Neural cell (in vitro differentiated cells): ENCODE measurements at regions not wholly inside any gene's neighbourhood (a gene's known extent, or its start where the extent isn't known, plus 50 kb on each side); places are given as distances from the start of the nearest gene placed in this dataset.

Source experiments
- H2AFZ ChIP-seq: fragments of 200-600, 300-800 bp; sonication (generic), shearing (Covaris generic); 2 replicates; pipeline ENCODE4 v1.6.0; 2014; ENCODE audit warnings: low read depth, mild to moderate bottlenecking, antibody characterized with exemption, low read length, moderate library complexity
- H3F3A ChIP-seq: fragments of 200-600 bp; shearing (Covaris generic); 2 replicates; pipeline ENCODE4 v1.6.1; 2016; ENCODE audit warnings: mild to moderate bottlenecking, moderate library complexity, mixed read lengths, antibody characterized with exemption, low read length; ENCODE audit not compliant: insufficient read depth, poor library complexity, severe bottlenecking
- H3K27ac ChIP-seq: fragments of 200-600, 300-800 bp; sonication (generic), shearing (Covaris generic); 2 replicates; pipeline ENCODE4 v1.5.1; 2014; ENCODE audit warnings: mild to moderate bottlenecking, low read length, moderate library complexity
- H3K27me3 ChIP-seq: fragments of 300-800, 200-600 bp; sonication (generic), shearing (Covaris generic); 2 replicates; pipeline ENCODE4 v1.6.0; 2014; ENCODE audit warnings: mild to moderate bottlenecking, low read depth, low read length, moderate library complexity; ENCODE audit not compliant: insufficient read depth
- H3K36me3 ChIP-seq: fragments of 300-800, 200-600 bp; sonication (generic), shearing (Covaris generic); 2 replicates; pipeline ENCODE4 v1.5.1; 2014; ENCODE audit warnings: mild to moderate bottlenecking, antibody characterized with exemption, low read length, moderate library complexity; ENCODE audit not compliant: insufficient read depth
- H3K4me2 ChIP-seq: fragments of 300-800, 200-600 bp; sonication (generic), shearing (Covaris generic); 2 replicates; pipeline ENCODE4 v1.6.0; 2014; ENCODE audit warnings: mild to moderate bottlenecking, low read length
- H3K4me3 ChIP-seq: fragments of 300-800, 200-600 bp; sonication (generic), shearing (Covaris generic); 2 replicates; pipeline ENCODE4 v1.5.1; 2014; ENCODE audit warnings: mild to moderate bottlenecking, low read length, moderate library complexity
- H3K79me2 ChIP-seq: fragments of 200-600 bp; shearing (Covaris generic); replicated peaks from 2 replicates; pipeline ENCODE4 v1.6.0; 2014; ENCODE audit warnings: mild to moderate bottlenecking, low read length, moderate library complexity; ENCODE audit not compliant: insufficient read depth
- H3K9ac ChIP-seq: fragments of 300-800, 200-600 bp; sonication (generic), shearing (Covaris generic); 2 replicates; pipeline ENCODE4 v1.6.1; 2016; ENCODE audit warnings: mild to moderate bottlenecking, low read length, mixed read lengths
- H3K9me2 ChIP-seq: fragments of 200-600 bp; shearing (Covaris generic); 2 replicates; pipeline ENCODE4 v1.6.1; 2016; ENCODE audit warnings: mild to moderate bottlenecking, low read length, mixed read lengths; ENCODE audit not compliant: insufficient read depth
- H3K9me3 ChIP-seq: fragments of 200-600, 300-800 bp; sonication (generic), shearing (Covaris generic); 2 replicates; pipeline ENCODE4 v1.6.1; 2016; ENCODE audit warnings: mild to moderate bottlenecking, mixed run types, low read length, moderate library complexity, mixed read lengths
- H4K20me1 ChIP-seq: fragments of 200-600 bp; shearing (Covaris generic); 2 replicates; pipeline ENCODE4 v1.6.1; 2016; ENCODE audit warnings: mild to moderate bottlenecking, mixed run types; ENCODE audit not compliant: insufficient read depth
- EP300 ChIP-seq: fragments of 450-650 bp; conservative IDR thresholded peaks from 2 replicates; pipeline ENCODE4 v1.6.1; 2014; ENCODE audit warnings: antibody characterized with exemption, mild to moderate bottlenecking, moderate library complexity; ENCODE audit not compliant: poor library complexity, severe bottlenecking
- EZH2 ChIP-seq: fragments of 200-600, 300-800 bp; shearing (Covaris generic), sonication (generic); IDR thresholded peaks from 2 replicates; pipeline ENCODE4 v1.6.1; 2014; ENCODE audit warnings: antibody characterized with exemption, low read length, borderline replicate concordance, mild to moderate bottlenecking; ENCODE audit not compliant: insufficient read depth, poor library complexity, severe bottlenecking
- MXI1 ChIP-seq: fragments of 450-650 bp; conservative IDR thresholded peaks from 2 replicates; pipeline ENCODE4 v1.6.1; 2014; ENCODE audit warnings: antibody characterized with exemption, mild to moderate bottlenecking; ENCODE audit not compliant: poor library complexity, severe bottlenecking
- POLR2AphosphoS5 ChIP-seq: IDR thresholded peaks from 2 replicates; pipeline ENCODE4 v1.6.1; 2012
- RAD21 ChIP-seq: fragments of 450-650 bp; conservative IDR thresholded peaks from 2 replicates; pipeline ENCODE4 v1.6.1; 2014; ENCODE audit warnings: antibody characterized with exemption, mild to moderate bottlenecking, moderate library complexity
- REST ChIP-seq: IDR thresholded peaks from 2 replicates; pipeline ENCODE4 v1.6.1; 2012; ENCODE audit warnings: borderline replicate concordance
- SMC3 ChIP-seq: fragments of 450-650 bp; conservative IDR thresholded peaks from 2 replicates; pipeline ENCODE4 v1.6.1; 2014; ENCODE audit warnings: antibody characterized with exemption, mild to moderate bottlenecking, moderate library complexity; ENCODE audit not compliant: poor library complexity
- TAF1 ChIP-seq: IDR thresholded peaks from 2 replicates; pipeline ENCODE4 v1.6.1; 2012; ENCODE audit warnings: low read depth
- TF ChIP-seq, protein P1 (sequence below): fragments of 450-650 bp; IDR thresholded peaks from 2 replicates; pipeline ENCODE4 v1.5.1; 2014; ENCODE audit warnings: antibody characterized with exemption, mild to moderate bottlenecking, moderate library complexity; ENCODE audit not compliant: poor library complexity, severe bottlenecking

- Histone ChIP-seq H3K9ac (peak overlapping the region; percentile 6), H3K4me2 (no peak overlapping the region), H3K9me2 (no peaks in the 10 kb centered on the region), H4K20me1 (no peaks in the 10 kb centered on the region), H3K4me3 (no peak overlapping the region), H3K27me3 (no peaks in the 10 kb centered on the region), H2AFZ (no peak overlapping the region), H3K79me2 (no peaks in the 10 kb centered on the region), H3K36me3 (no peaks in the 10 kb centered on the region), H3K27ac (peak overlapping the region; percentile 57), H3F3A (no peaks in the 10 kb centered on the region), H3K9me3 (no peaks in the 10 kb centered on the region)
- no peak for TF ChIP-seq SMC3
- peak; percentile 18 for TF ChIP-seq TAF1
Observed at GRCh38 chr18:38221476-38222100, 656.0 kb upstream of the CELF4 start.

GRCh38 chr18:38198956-38199355 is 633.4 kb upstream of the CELF4 start:
- Histone ChIP-seq H3K9me3 (no peaks in the 10 kb centered on the region), H3F3A (no peaks in the 10 kb centered on the region), H4K20me1 (no peaks in the 10 kb centered on the region), H3K27me3 (no peaks in the 10 kb centered on the region), H3K27ac (no peak overlapping the region), H3K4me2 (no peak overlapping the region), H3K9me2 (no peaks in the 10 kb centered on the region), H3K36me3 (no peaks in the 10 kb centered on the region), H3K79me2 (no peaks in the 10 kb centered on the region), H3K4me3 (no peak overlapping the region), H3K9ac (no peak overlapping the region), H2AFZ (no peak overlapping the region)
- TF ChIP-seq EP300 (no peak), MXI1 (no peak), SMC3 (no peak), RAD21 (no peak), POLR2AphosphoS5 (no peak), TAF1 (no peak), EZH2 (no peak), REST (no peak)
- TF ChIP-seq, protein P1, sequence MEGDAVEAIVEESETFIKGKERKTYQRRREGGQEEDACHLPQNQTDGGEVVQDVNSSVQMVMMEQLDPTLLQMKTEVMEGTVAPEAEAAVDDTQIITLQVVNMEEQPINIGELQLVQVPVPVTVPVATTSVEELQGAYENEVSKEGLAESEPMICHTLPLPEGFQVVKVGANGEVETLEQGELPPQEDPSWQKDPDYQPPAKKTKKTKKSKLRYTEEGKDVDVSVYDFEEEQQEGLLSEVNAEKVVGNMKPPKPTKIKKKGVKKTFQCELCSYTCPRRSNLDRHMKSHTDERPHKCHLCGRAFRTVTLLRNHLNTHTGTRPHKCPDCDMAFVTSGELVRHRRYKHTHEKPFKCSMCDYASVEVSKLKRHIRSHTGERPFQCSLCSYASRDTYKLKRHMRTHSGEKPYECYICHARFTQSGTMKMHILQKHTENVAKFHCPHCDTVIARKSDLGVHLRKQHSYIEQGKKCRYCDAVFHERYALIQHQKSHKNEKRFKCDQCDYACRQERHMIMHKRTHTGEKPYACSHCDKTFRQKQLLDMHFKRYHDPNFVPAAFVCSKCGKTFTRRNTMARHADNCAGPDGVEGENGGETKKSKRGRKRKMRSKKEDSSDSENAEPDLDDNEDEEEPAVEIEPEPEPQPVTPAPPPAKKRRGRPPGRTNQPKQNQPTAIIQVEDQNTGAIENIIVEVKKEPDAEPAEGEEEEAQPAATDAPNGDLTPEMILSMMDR = no peak
